ENCODE measurements at regions not wholly inside any gene's neighbourhood (a gene's known extent, or its start where the extent isn't known, plus 50 kb on each side); places are given as distances from the start of the nearest gene placed in this dataset.
"Not testable (repeated sequence)": the region's sequence is repeated elsewhere in the genome, so short reads cannot be mapped to it uniquely, and the experiment has no call there.

DNA sequence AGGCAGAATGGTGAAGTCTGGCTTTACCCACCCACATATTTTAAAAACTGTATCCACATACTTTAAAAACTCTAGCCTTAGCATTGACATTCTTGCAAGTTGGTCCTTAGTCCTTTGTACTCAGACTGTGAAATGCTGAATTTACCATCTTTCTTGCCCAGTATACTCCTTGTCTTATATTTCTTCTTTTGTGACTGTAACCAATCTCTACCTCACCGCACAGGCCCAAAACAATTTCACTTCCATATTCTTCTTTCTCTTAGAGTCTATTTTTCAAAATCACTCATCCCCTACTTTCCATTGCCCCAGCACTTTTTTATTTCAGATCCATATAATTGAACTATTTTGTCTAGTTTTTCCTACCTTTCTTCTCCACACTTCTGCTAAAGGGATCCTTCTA, 892.4 kb upstream of the B3GALT2 start:
- no peak for DNase-seq

- no peak for DNase-seq
These were observed 890.2 kb upstream of the B3GALT2 start for GRCh38 chr1:194076646-194077045.

DNA sequence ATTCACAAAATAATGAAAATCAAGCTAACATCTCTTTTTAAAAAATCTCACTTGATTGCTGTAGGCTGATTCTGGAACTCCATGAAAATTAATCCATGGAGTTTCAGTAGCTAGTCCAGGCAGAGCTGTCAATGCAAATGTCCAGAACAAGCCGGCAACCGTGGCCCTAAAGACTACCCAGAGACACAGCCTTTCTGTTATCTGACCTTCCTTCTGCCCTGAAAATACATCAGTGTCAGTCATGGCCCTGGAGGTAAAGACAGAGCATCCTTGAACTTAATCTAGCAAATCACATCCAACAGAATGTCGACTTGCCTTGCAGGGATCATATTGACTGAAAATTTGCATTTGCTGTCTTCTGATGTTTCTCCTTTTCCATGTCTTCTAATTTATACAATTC, 887.4 kb upstream of the B3GALT2 start:
- no peak for DNase-seq

GRCh38 chr1:194071205-194071604, 884.8 kb upstream of the B3GALT2 start:
- DNase-seq, result no peak

DNA sequence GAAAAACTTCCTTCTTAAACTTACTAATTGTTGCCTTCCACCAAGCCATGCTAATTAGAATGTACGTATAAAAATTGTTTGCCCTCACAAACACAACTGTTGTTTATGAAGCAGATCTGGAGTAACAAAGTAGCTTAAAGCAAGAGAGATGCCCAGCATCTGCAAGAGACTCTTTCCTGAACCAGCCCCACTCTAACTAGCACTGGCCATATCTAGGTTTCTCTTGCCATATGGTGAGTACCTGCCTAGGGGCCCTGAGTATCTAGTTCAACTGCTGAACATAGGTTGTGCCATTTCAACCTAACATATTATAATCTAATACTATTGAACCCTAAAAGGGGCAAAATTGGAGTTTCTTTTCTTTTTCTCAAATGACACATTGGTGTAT, 883.4 kb upstream of the B3GALT2 start:
- no peak for DNase-seq

- DNase-seq, result no peak
These were observed 882.9 kb upstream of the B3GALT2 start for GRCh38 chr1:194069168-194069830.

GRCh38 chr1:194068446-194069167, 882.2 kb upstream of the B3GALT2 start:
- DNase-seq, result no peak

DNA sequence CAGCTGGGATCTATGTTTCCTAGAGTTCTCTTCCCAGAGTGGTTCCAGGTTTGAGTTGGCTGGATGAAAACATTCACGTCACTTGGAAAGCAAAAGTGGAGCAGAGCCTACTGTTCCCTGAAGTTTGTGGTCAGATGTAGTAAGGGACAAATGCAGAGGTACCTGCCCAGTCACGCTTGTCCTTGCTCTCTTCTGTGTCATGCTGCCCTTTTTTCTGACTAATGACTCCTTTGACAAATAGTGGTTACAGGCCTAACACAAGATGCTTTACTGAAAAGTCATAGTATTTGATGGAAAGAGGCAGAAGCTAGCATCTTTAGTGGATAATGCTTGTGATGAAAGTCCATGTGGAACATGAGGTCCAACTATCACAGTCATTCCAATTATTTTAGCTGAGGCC, 881.4 kb upstream of the B3GALT2 start:
- no peak for DNase-seq

DNA sequence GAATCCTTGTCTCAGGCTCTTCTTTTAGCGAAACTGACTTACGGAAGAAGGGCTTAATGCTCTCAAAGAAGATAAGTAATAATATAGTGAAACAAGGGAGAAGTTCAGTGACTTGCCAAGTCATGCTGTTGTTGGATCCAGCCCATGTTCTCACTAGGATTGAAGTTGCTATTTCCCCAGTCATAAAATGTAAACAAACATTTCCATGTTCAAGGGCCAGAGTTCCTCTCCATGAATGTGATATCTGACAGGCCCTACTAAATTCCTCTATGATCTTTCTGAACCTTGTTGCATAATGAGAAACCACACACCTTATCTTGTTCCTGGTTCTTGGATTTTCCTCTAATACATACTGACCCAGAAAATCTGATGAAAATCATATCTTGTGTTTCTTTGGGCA, 876.5 kb upstream of the B3GALT2 start:
- DNase-seq, result no peak

- no peak for DNase-seq
These were observed 876.1 kb upstream of the B3GALT2 start for GRCh38 chr1:194062526-194062925.

DNA sequence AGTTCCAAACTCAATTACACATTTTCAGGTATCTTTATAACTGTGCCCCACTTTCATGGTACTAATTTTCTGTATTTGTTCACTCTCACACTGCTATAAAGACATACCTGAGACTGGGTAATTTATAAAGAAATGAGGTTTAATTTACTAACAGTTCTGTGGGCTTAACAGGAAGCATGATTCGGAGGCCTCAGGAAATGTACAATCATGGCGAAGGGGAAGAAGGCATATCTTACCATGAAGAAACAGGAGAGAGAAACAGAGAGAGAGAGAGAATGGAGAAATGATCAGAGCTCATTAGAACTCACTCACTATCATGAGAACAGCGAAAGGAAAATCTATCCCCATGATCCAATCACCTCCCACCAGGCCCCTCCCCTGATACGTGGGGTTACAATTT, 874.1 kb upstream of the B3GALT2 start:
- DNase-seq, result no peak

DNA sequence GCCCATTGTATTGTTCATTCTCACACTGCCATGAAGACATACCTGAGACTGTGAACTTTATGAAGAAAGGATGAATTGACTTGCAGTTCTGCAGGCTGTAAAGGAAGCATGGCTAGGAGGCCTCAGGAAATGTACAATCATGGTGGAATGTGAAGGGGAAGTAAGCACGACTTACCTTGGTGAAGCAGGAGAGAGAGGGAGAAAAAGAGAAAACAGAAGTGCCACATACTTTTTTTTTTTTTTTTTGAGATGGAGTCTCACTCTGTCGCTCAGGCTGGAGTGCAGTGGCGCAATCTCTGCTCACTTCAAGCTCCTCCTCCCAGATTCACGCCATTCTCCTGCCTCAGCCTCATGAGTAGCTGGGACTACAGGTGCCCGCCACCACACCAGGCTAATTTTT, 871.9 kb upstream of the B3GALT2 start:
- not testable (repeated sequence) for DNase-seq

GRCh38 chr1:194056169-194056568, 869.8 kb upstream of the B3GALT2 start:
- no peak for DNase-seq

DNA sequence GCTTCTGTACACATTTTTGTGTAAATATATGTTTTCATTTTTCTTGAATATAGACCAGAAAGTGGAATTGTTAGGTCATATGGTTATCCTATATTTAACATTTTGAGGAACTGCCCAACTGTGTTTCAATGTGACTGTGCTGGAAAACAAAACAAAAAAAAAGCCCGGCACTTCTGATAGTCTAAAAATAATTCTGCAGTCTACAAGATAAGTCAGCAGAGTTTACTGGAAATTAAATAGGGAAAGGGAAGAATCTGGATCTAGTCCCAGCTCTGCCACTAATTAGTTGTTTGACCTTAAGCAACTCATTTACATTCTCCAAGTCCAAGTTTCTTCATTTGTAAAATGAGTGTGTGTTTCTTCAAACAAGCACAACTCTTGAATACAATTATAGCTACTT, 869.1 kb upstream of the B3GALT2 start:
- DNase-seq, result no peak

DNA sequence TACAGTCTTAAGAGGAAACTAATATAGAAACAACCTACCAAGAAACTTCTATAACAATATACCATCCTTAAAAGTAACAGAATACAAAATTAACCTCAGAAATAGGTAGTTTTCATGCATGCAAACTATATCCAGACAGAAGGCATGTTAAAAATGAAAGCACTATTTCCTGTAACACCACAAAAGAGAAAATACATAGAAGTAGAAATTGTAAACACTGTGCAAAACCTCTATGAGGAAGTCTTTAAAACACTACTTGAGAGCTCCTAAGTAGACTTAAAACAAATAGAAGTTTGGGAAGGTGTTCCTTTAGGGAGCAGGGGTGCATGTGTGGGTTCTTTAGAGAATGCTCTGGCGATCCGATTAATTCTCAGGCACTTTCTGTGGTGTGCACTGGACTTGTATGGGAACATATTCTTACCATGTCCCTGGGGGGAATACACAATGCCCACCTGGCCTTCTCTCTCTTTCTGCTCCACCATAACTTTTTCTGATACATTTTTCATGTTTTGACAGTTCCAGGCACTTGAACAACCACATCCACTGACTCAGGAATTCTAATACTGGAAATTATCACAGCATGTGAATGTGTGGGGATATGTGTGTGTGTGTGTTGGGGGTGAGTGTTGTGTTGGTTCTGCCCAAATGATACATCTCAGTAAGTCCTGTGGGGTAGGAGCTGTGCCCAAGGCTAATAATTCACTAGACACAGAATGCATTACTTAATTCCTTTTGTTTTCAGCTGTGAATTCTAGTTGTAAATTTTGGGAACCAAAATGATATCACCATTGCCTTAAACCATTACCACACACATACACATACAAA, 866.3 kb upstream of the B3GALT2 start:
- no peak for DNase-seq

DNA sequence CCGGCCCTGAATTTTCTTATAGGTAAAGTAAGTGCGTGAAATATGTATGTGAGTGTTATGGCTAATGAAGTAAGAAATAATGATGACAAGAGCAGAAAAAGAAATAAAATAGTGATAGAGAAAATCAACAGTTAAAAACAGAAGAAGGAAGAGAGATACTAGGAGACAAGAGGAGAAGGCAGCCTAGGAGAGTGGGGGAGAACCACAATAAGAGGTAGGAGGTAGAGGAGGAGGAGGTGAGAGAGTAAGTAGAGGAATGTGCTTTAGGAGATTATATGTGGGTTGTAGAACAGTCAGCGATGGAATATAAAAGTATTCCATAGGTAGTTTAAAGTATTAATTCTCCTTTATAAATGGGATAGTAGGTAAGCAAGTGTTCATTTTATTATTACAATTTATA, 861.5 kb upstream of the B3GALT2 start:
- no peak for DNase-seq

GRCh38 chr1:194047206-194047605, 860.8 kb upstream of the B3GALT2 start:
- no peak for DNase-seq

DNA sequence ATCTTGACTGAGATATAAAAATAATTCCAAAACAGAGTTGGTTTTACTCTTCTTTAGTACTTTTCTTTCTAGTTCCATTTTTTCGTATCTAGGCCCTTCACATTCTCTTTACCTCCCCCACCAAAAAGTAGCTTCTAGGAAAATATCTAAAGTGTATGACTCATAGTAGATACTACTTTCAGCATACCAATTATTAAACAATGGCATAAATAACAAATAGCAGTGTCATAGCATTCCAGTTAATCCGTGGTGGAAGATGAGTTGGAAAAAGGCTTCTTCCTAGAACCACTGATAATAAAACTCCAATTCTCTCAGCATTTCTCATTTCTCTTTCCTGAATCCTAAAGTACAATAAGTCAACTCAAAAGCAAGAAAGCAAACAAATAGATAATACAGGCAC, 859.0 kb upstream of the B3GALT2 start:
- DNase-seq, result no peak

DNA sequence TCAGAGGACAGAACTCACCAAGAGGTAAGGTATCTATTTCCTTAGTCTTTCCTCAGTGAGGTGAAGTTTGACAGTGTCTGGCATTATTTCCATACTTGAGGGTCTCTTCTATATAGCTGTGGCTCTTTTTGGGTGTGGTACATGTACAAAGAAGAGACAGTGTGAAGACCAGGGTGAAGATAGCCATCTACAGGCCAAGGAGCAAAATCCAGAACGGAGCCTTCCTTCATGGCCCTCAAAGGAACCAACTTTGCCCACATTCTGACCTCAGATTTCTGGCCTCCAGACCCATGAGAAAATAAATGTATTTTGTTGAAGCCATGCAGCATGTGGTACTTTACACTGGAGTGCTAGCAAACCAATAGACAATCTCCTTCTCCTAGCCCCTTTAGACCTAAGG, 858.5 kb upstream of the B3GALT2 start:
- no peak for DNase-seq

DNA sequence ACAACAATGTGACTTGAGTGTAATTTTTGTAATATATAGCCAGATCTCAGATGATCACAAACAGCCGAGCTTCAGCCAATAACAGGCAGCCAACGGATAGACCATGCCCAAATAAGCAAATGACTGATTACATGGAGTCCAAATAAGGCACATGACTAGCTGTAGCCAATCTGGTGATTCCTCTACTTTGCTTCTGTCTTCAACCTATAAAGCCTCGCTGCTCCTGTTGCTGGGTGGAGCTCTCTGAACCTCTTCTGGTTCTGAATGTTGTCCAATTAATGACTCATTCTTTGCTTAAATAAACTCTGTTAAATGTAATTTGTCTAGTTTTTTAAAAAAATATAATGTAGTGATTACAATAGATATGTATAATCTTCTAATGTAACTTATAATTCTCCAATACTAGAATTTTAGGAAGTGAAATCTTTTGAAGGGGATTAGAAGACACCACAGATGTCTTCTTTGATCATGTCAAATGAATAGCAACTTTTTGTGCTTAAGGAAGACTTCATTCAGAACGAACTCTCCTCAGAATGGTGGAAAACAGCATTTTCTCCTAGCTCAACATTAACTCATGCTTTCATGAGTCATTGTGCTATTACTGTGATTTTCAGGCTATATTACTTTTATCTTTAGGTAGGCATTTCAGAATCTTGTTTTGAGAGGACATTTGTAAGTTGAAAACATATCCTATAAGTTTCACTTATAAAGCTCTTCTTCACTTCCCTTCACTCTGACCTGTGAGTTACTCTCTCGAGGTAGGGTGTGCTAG, 857.8 kb upstream of the B3GALT2 start:
- DNase-seq, result no peak

GRCh38 chr1:194042736-194043135, 856.3 kb upstream of the B3GALT2 start:
- no peak for DNase-seq

DNA sequence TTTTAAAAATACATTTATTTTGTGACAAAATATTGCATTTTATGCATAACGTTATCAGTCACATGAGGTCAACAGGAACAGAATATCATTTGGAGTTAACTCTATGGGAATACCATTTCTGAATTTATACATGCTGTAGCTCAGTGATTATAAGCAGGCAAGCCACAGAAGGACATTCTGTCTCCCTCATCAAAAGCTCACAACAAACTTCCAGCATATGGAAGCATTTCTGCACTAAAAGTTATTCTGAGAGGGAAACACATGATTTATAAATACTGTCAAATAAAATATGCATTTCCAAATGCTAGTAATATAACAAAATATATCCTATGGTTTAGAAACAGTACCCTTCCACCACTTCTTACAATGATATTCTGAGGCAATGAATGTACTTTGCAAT, 854.1 kb upstream of the B3GALT2 start:
- no peak for DNase-seq

GRCh38 chr1:194039578-194039977, 853.2 kb upstream of the B3GALT2 start:
- no peak for DNase-seq
